Activated CD4-positive, alpha-beta T cell treated with anti-CD3 and anti-CD28 coated beads, Interleukin-2, amount 50 U/mL, for 24 hours (primary cell): ENCODE measurements at regions not wholly inside any gene's neighbourhood (a gene's known extent, or its start where the extent isn't known, plus 50 kb on each side); places are given as distances from the start of the nearest gene placed in this dataset.
"Not testable (repeated sequence)": the region's sequence is repeated elsewhere in the genome, so short reads cannot be mapped to it uniquely, and the experiment has no call there.

ENCODE experiments used
- DNase-seq, 2 donors: peaks; one replicate each; pipeline ENCODE4 v3.0.0-alpha.2; 2020; ENCODE audit warnings: low read depth in 1 of 2, low spot score in 1 of 2

DNA sequence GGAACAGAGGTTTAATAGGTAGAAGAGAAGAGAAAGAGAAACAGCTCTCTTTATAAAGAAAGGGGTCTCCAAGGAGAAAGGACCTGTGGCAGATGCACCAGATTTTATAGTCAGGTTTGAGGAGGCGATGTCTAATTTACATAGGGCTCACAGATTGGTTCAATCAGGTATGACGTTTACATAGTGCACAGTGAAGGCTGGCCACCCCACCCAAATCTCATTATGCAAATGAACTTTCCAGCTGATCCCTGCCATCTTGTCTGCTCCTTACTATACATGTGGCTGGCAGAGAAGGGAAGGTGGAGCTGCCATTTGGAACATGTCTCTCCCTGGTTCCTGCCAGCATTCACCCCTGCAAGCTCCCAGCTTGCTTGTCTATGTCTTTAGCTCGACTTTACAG lies 557.8 kb downstream of the SUCLG1 start:
- DNase-seq: no peak

DNA sequence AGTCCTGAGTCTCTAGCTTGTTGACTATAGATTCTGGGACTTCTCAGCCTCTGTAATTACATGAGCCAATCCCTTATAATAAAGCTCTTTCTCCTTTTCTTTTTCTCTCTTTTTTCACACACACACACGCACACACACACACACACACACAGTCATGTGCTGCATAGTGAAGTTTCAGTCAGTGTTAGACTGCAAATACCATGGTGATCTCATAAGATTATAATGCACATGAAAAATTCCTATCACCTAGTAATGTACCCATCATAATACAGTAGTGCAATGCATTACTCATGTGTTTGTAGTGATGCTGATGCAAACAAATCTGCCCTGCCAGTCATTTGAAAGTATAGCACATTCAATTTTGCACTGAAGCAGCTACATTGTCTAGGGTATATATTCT lies 558.2 kb downstream of the SUCLG1 start:
- no peak for DNase-seq

DNA sequence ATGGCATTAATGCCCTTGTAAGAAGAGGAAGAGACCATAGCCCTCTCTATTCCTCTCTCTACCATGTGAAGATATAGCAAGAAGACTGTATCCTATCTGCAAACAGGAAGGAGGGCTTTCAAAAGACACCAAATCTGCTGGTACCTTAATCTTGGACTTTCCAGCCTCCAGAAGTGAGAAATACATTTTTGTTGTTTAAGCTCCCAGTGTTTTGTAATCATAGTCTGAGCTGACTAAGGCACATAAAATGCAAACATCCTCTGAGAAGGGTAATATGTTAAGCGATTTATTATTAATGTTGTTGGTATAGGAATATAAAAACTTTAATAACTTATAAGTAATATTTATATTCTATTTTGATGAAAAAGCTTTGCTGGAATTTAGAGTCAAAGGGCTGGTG lies 559.8 kb downstream of the SUCLG1 start:
- no peak for DNase-seq

DNA sequence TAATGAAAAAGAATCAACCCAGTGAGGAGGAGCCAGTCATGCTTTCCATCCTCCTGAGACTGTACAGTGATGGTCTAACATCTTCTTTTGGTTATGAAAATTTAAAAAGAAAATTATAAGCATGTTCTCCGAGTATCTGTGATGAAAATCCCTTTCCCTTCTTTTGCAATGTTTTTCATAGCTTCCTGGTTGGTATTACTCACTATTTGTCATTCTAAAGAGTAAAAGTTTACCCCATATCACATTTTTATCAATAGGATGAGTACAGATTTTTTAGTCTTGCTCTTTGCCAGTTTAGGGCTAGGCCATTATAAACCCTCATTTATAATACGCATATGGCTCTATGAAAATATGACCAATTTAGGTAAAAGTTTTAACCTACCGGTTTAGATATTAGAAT lies 564.1 kb downstream of the SUCLG1 start:
- DNase-seq: no peak

DNA sequence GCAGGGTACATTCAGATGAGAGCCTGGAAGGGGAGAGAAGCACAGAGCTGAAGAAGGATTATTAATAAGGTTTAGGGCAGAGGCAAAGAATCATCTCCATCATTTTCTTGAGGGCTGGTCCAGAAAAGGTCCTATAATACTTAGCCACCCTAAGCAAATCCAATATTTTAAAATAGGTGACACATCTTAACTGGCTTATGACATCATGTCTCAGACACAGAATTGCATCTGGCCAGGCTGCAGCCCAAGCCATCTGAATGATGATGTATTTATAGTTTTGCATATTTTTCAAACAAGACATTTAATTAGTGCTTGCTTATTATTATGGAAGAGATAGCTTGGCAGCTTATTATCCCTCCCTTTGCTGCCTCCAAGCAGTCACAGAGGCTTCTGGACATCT lies 571.3 kb downstream of the SUCLG1 start:
- DNase-seq: no peak

DNA sequence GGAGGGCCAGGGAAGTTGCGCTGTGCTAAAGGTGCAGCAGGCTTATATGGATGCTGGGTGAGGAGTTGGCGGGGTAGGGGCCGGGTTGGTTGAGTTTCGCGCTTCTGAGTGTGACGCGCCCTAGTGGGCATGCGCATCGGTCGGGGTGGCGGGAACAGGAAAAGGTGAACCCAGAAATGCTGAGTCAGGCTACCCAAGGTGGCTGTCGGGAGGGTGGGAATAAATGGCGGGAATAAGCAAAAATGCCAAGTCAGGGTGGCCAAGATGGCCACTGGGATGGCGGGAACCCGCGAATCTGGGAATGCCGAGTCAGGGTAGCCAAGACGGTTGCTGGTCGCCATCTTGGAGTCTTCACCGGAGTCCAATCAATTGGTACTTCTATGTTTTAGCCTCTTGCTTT lies 580.0 kb downstream of the SUCLG1 start:
- DNase-seq: no peak

DNA sequence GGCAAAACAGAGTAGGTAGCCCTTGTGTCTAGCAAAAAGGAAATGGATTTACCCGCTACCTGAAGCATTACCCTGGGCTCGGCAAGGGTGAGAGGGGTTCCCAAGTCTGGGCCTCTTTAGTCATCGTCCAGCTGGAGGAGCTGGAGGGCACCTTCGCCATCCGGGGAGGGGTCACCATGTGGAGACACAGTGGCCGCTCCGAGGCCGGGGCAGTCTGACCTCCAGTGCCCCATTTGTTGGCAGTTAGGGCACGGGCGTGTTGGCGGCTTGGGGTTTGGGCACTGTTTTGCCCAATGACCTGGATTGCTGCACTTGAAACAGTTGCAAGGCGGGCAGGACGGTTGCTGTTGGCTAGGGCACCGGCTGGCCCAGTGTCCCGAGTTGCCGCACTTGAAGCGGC lies 581.8 kb downstream of the SUCLG1 start:
- DNase-seq: not testable (repeated sequence)

DNA sequence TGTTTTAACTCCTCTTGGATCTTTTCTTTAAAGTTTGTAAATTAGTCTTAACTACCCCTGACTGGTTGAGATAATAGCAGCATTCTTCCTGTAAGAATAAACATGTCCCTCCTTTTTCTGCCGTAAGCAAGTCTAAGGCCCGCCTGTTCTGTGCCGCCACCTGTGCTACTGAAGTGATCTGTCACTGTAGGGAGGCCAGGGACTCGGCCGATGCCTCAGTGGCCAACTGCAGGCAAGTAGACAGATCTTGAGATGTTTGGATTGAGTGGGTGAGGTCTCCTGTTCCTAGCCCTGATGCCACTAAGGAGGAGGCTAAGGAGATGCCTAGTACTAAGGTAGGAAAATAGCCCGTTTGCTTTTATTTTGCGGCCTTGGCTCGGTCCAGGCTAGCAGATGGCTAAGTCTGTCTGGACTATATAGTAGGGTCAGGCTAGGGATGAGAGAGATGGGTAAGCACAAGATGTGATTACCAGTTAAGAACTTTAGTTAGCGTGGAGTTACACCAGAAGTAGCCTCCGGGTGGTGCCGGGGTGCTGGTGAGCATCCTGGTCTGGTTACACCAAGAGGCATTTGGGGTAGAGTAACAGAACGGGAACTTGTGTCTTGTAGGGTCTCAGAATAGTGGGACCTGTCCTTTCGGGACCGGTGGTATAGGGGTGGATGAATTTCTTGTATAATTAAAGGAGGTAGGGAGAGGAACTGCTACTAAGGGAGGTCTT lies 584.2 kb downstream of the SUCLG1 start:
- DNase-seq: no peak

DNA sequence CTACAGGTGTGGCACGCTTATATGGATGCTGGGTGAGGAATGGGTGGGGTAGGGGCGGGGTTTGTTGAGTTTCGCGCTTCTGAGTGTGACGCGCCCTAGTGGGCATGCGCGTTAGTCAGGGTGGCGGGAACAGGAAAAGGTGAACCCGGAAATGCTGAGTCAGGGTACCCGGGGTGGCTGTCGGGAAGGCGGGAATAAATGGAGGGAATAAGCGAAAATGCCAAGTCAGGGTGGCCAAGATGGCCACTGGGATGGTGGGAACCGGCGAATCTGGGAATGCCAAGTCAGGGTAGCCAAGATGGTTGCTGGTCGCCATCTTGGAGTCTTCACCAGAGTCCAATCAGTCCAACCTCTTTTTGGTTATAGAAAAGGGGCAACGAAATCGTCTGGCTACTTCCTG lies 585.0 kb downstream of the SUCLG1 start:
- DNase-seq: no peak

DNA sequence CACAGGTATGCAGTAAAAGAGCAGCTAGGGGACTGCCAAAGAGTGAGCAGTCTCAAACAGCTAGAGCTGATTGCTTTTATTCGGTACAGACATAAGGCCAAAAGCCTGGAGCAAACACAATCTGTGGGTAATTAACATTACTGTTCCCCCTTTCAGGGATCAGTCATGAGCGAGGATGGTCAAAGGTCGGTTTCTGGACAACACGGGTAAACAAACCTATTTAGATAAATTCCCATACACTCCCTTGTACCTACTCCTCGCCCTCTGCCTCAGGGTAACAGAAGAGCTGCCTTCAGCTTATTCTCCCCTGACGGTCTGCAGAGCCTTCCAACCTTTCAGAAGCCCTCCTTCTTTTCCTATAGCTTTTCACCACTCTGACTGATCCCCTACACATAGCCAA lies 586.0 kb downstream of the SUCLG1 start:
- DNase-seq: no peak

DNA sequence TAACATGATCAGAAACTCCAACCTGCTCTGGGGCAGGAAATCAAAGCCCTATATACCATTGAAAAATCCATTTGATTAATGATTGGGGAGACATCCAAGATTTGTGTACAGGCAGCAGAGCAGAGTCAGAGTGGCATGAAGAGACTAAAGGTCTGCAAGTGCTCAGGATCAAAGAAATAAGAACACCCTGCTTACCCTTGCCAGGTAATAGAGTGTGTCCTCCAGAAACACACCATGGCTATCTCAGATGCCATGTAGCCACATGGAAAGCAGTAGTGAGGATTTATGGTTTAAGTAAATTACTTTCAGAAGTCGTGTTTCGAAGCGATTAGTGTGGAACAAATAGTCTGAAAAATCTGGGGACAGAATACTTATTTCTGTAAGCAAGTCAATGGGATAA lies 592.9 kb downstream of the SUCLG1 start:
- DNase-seq: no peak

DNA sequence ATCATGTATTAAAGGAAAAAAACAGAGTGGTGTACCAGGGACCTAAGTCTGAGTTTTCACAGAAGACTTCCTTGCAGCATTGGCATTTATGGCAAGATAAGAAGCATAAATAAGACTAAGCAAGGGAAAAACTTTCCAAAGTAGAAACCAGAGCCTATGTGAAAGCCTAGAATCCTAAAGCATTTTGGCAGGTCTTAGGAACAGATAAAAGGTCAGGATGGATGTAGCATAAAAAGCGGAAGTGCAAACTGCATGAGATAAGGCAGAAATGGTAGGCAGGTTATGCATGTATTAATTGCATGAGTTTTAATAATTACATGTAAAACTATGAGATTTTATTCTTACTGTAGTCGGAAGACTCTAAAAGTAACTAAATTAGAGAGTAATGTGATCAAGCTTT lies 596.5 kb downstream of the SUCLG1 start:
- no peak for DNase-seq

DNA sequence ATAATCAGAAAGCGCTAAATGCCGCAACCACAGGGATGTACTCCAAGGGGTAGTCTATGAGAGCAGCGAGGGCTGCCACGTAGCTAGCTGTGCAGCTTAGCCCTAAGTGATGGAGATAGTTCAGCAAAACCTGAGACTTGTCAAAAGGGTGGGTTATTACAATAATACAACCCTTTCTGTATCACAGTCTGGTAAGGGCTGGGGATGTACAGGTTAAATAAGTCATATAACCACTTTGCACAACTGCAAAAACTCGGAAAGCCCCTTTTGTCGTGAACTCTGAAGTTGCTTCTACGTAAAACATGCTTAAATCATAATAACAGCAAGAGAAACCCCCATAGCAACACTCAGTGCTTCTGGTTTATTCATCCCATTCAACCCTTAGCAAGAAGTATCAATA lies 598.8 kb downstream of the SUCLG1 start:
- DNase-seq: no peak

DNA sequence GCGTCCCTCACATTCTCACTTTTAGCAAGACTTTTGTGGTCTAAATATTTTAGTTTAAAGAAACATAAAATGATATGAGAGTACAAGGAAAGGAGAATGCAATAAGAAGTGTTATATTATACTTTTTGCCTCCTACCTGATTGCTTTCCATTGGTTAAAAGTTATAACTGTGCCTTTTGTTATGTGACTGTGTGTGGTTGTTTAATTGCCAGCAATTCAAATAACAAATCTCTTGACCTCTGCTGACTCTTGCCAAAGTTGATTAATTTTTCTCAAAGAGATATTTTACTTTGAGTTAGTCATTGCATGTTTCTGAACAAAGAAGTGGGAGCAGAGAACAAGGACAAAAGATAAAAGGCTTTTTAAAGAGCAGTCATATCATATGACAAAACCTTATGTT lies 599.5 kb downstream of the SUCLG1 start:
- no peak for DNase-seq

DNA sequence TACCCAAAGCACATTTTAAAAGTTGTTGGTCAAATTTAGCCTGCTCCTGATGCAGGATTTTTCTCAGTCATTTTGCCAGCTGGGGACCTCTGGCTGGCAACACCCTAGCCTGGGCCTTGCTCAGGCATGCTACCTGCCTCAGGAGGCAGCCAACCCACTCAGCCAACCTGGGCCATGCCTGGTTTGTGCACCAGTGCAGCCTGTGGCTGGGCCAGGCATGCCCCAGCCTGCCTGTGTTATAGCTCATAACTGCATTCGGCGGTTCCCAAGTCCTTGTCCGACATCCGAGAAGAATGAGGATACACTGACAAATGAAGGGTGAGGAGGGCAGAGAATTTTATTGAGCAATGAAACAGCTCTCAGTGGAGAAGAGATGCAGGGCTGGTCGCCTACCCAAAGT lies 608.0 kb downstream of the SUCLG1 start:
- no peak for DNase-seq

DNA sequence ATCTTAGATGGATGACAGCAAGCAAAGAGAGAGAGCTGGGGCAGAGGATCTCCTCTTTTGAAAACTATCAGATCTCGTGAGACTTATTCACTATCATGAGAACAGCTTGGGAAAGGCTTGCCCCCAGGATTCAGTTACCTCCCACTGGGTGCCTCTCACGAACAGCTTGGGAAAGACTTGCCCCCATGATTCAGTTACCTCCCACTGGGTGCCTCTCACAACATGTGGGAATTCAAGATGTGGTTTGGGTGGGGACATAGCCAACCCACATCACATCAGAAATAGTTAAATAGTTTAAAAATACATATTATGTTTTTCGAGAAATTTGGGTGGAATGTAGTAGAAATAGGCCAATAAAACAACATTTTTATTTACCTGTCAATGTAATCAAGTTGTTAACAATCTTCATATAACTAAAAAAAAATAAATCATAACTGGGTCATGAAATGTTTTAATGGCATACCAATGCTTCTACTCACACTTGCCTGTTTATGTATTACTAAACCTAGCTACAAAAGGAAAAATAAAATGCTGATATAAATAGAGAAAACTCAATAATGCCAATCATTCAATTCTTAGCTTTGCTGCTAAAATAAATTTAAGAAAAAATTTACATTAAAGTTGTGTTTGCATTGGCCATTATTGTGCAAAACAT lies 608.9 kb downstream of the SUCLG1 start:
- DNase-seq: no peak

DNA sequence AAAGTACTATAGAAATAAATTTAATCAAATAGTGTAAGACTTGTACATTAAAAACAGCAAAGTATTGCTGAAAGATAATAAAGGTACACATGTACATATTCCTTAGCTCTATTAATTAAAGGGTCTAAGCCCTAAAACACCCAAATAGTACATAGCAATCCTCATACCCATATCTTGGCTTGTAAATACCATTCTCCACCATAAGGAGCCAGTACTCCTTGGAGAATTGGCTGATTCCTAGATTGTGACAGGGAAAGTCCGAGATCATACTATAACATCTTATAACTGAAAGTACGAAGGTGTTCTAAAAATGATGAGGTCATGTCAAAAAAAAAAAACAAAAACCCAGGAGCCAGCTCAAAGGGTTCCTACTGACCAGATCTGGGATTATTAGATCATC lies 614.6 kb downstream of the SUCLG1 start:
- no peak for DNase-seq

DNA sequence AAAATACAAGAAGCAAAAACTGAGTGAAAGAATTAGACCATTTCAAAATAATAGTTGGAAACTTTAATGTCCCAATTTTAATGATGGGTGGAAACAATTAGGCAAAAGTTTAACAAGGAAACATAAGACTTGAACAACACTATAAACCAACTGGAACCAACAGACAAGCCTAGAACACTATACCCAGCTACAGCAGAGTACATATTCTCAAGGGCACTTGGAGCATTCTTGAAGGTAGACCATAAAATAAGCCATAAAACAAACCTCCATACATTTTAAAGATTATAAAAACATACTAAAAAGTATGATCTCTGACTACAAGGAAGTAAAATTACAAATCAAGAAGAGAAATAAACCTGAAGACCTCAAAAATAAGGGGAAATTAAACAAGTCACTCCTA lies 616.7 kb downstream of the SUCLG1 start:
- DNase-seq: no peak

DNA sequence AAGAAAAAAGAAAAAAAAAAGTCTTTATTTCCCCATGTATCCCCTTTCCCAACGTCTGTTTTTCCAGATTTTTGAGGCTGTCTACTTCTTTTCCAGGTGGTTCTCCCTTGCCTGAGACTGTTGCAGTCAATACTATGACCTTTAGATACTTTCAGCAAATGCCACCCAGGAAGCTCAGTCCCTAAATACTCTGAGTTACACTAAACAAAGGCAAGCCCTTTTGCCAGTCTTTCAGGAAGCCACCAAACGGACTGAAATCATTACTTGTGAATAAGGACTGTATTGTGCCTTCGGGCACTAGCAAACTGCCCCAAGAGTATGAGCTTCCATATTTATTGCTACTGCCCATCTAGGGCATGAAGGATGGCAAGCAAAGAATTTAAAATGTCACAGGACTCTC lies 621.3 kb downstream of the SUCLG1 start:
- DNase-seq: no peak

DNA sequence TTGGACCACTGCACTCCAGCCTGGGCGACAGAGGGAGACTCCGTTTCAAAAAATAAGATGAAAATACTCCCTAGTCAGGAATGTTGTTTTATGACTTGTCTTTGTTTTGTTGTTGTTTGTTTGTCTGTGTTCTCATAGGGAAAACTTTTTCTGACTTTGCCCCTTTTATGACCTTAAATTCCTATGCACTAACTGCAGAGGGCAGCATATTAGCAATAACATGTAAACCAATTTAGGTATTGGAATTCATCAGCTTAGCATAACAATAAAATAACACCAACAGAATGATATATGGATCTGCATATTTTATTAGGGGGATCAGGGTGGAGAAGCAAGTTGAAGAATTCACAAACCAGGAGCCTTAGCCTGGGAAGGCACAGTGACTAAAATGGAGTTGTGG lies 631.5 kb downstream of the SUCLG1 start:
- DNase-seq: no peak

DNA sequence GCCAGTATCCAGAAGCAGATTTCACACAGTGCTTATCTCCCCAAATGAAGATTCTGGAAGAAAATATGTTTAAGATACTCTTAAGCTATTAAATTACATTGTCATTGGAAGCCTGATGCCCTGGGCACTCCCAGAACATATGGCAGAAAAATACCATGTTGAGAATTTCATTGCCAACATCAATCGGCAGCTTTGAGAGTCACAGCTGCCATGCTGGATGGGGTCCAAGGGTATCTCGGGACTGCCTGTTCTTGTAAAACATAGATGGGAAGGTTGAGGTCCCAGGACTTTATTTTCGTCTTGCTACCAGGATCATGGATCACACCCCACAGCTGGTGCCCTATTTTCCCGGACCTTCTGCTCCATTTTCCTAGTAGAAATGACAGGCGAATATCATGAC lies 632.5 kb downstream of the SUCLG1 start:
- no peak for DNase-seq

DNA sequence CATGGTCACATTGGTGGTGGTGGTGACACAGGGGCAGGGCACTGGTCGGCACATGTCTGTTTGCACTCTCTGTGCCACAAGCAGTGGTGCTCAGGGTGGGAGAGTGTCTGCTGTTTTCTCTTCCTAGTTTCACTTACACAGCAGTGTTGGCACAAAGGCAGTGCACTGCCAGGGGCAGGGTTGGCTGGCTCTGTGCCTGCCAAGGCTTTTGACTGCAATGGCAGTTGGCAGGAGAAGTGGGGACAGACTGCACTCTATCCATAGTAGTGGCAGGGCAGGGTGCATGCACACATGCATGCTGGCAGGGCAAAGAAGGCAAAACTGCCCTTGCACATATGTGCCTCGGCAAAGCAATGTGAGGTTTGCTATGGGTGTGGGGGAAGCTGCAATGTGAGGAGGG lies 635.9 kb downstream of the SUCLG1 start:
- no peak for DNase-seq

DNA sequence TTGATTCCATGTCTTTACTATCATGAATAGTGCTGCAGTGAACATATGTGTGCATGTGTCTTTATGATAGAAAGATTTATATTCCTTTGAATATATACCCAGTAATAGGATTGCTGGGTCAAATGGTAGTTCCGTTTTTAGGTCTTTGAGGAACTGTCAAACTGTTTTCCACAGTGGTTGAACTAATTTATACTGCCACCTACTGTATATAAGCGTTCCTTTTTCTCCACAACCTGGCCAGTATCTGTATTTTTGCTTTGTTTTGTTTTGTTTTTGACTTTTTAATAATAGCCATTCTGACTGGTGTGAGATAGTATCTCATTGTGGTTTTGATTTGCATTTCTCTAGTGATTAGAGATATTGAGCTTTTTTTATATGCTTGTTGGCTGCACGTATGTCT lies 641.6 kb downstream of the SUCLG1 start:
- DNase-seq: no peak
